ENCODE measurements at regions not wholly inside any gene's neighbourhood (a gene's known extent, or its start where the extent isn't known, plus 50 kb on each side); places are given as distances from the start of the nearest gene placed in this dataset.

- TF ChIP-seq ZNF687 (IDR thresholded peaks at IDR 0.05) (no peak), POU2F2 (IDR thresholded peaks at IDR 0.05; ENCODE audit: borderline replicate concordance, low read depth, low read length) (no peak), ZBED1 (IDR thresholded peaks at IDR 0.05; ENCODE audit: borderline replicate concordance) (no peak), RELA (IDR thresholded peaks at IDR 0.05; ENCODE audit: borderline replicate concordance, partially characterized antibody) (no peak)
Observed at GRCh38 chr9:89984214-89984613, 379.4 kb downstream of the GADD45G start (continued).

GRCh38 chr9:89985068-89985467, 380.3 kb downstream of the GADD45G start:
- no peaks in the 10 kb centered on the region; a peak in 1 of 4 replicates for H3K27me3 ChIP-seq (replicated peaks in 1 of 2; ENCODE audit: control insufficient read depth in 2 of 2, insufficient read depth in 2 of 2, low read length in 1 of 2)
- H3K4me1 ChIP-seq (ENCODE audit: control insufficient read depth, insufficient read depth, low read length), result peaks cover 6% of the 10 kb centered on the region; the same call in 1 of the 2 replicates
- FAIRE-seq, result no peak
- H3K4me2 ChIP-seq (ENCODE audit: control insufficient read depth, insufficient read depth), result no peak overlapping the region
- no peak for ATAC-seq
- ChIA-PET SMC1A (ENCODE audit: uncharacterized antibody, unreplicated experiment) (no interaction called here), CTCF (no interaction called here), RAD21 (ENCODE audit: unreplicated experiment) (no interaction called here), POLR2A (no interaction called here)
- no peak overlapping the region for H3K4me3 ChIP-seq
- no TSS peak for BruUV-seq (replicated peaks)
- H4K20me1 ChIP-seq (ENCODE audit: control insufficient read depth, insufficient read depth), result no peaks in the 10 kb centered on the region
- in situ Hi-C loops (cut with MboI) (no loop called here), intact Hi-C loops (cut with micrococcal nuclease; ENCODE audit: unreplicated experiment) (no loop called here)
- H3K9ac ChIP-seq (ENCODE audit: control insufficient read depth, insufficient read depth, low read length), result no peak overlapping the region
- WGBS (ENCODE audit: insufficient coverage, insufficient replicate concordance, low lambda C conversion rate, missing lambda C conversion rate), result 30% methylated on average over 2 of the region's 2 CpGs
- H3K36me3 ChIP-seq (ENCODE audit: control insufficient read depth in 2 of 2, insufficient read depth in 2 of 2, low read length in 1 of 2), result no peaks in the 10 kb centered on the region
- no peaks in the 10 kb centered on the region; the same call in 2 of the 3 replicates for H3K9me3 ChIP-seq (replicated peaks; ENCODE audit: control insufficient read depth, insufficient read depth, low read length)
- H2AFZ ChIP-seq (ENCODE audit: control insufficient read depth, low read depth, low read length), result no peak overlapping the region
- H3K27ac ChIP-seq (ENCODE audit: control insufficient read depth, insufficient read depth), result no peak overlapping the region
- no peaks in the 10 kb centered on the region for H3K79me2 ChIP-seq (ENCODE audit: control insufficient read depth, insufficient read depth, low read length)
- no peak for DNase-seq (ENCODE audit: low read depth, low spot score)
- TF ChIP-seq YY1 (IDR thresholded peaks at IDR 0.05; ENCODE audit: low read depth, low read length) (no peak), CUX1 (IDR thresholded peaks at IDR 0.05; ENCODE audit: insufficient replicate concordance, low read depth, low read length) (no peak), BACH1 (IDR thresholded peaks at IDR 0.05; ENCODE audit: borderline replicate concordance) (no peak), E2F8 (IDR thresholded peaks at IDR 0.05; ENCODE audit: low read depth, partially characterized antibody) (no peak), ETV6 (conservative IDR thresholded peaks at IDR 0.05 in 1 of 2, IDR thresholded peaks at IDR 0.05 in 1 of 2; ENCODE audit: borderline replicate concordance in 1 of 2, low read depth in 1 of 2) (no peak), KAT2A (conservative IDR thresholded peaks at IDR 0.05; ENCODE audit: control insufficient read depth, low read depth, low read length) (no peak), MEF2A (IDR thresholded peaks at IDR 0.05; ENCODE audit: insufficient read depth, low read depth, low read length) (0 out of 2 replicates have a peak, but pooled peaks have one; percentile 34)
